ENCODE measurements at regions not wholly inside any gene's neighbourhood (a gene's known extent, or its start where the extent isn't known, plus 50 kb on each side); places are given as distances from the start of the nearest gene placed in this dataset.

GRCh38 chr2:12262681-12263436 is 453.9 kb upstream of the TRIB2 start:
- Histone ChIP-seq H3K36me3 (replicated peaks in 1 of 2; ENCODE audit: insufficient read depth in 1 of 2, low read depth in 2 of 2) (no peaks in the 10 kb centered on the region), H3K4me3 (no peak overlapping the region), H3K27ac (peak overlapping the region in 1 of 4 donors; percentile 8), H3K4me1 (peaks cover 14% of the 10 kb centered on the region), H3K27me3 (no peaks in the 10 kb centered on the region), H3K9me3 (no peaks in the 10 kb centered on the region)
- 36 to 45% methylated on average over 2 of the region's 2 CpGs for WGBS, 2 donors
- DNase-seq (peak; percentile 19 to 60 (median 48)), ATAC-seq (peak; percentile 71)
- TF ChIP-seq POLR2A (IDR thresholded peaks at IDR 0.05) (no peak), CTCF (IDR thresholded peaks at IDR 0.05) (no peak)
- intact Hi-C loops (cut with DNase I): no loop called here

DNA sequence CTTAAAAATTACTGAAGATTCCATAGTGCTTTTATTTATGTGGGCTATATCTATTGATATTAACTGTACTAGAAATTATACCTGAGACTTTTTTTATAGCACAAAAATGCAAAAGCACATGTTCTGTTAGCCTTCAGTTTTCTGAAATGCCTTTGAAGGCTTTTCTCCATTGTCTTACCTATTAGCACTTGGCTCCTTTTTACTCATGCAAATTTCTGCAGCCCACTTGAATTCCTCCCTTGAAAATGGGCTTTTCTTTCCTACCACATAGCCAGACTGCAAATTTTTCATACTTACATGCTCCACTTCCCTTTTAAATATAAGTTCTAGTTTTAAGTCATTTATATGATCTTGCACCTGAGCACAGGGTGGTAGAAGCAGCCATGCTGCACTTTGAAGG is 453.0 kb upstream of the TRIB2 start:
- TF ChIP-seq CTCF (IDR thresholded peaks at IDR 0.05) (no peak), POLR2A (IDR thresholded peaks at IDR 0.05) (no peak)
- ATAC-seq (no peak), DNase-seq (no peak)
- no peaks in the 10 kb centered on the region for H3K27me3 ChIP-seq
- no peaks in the 10 kb centered on the region for H3K9me3 ChIP-seq
- peaks cover 14% of the 10 kb centered on the region for H3K4me1 ChIP-seq
- intact Hi-C loops (cut with DNase I): no loop called here
- no peak overlapping the region for H3K27ac ChIP-seq
- H3K36me3 ChIP-seq (replicated peaks in 1 of 2; ENCODE audit: insufficient read depth in 1 of 2, low read depth in 2 of 2): no peaks in the 10 kb centered on the region
- H3K4me3 ChIP-seq: no peak overlapping the region

GRCh38 chr2:12264146-12264545 is 452.6 kb upstream of the TRIB2 start:
- Histone ChIP-seq H3K27ac (no peak overlapping the region), H3K4me1 (peaks cover 14% of the 10 kb centered on the region), H3K4me3 (no peak overlapping the region), H3K9me3 (no peaks in the 10 kb centered on the region), H3K36me3 (replicated peaks in 1 of 2; ENCODE audit: insufficient read depth in 1 of 2, low read depth in 2 of 2) (no peaks in the 10 kb centered on the region), H3K27me3 (no peaks in the 10 kb centered on the region)
- no peak for DNase-seq
- 21 to 30% methylated on average over 1 of the region's 1 CpG for WGBS, 2 donors
- TF ChIP-seq POLR2A (IDR thresholded peaks at IDR 0.05) (no peak), CTCF (IDR thresholded peaks at IDR 0.05) (no peak)
- ATAC-seq: no peak
- intact Hi-C loops (cut with DNase I): no loop called here

DNA sequence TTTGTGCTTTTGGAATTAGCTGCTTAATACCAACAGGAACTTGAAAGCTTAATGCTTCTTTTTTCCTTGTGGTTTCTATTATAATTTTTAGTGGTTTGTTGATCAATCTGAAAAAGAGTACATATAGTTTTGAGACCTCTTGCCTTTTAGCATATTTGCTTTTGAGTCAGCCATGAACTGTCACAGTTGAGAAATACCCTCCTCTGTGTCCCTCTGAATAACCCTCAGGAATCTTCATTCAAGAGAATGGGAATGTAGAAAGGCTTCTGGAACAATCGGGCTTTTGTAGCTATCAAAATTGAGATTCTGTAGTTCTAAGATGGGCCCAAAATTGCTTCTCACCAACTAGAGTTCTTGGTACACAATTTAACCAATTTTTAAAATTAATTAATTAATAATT is 451.1 kb upstream of the TRIB2 start:
- WGBS, 2 donors: 82 to 85% methylated on average over 1 of the region's 1 CpG
- no peak for TF ChIP-seq CTCF (IDR thresholded peaks at IDR 0.05)

GRCh38 chr2:12267042-12267441 is 449.7 kb upstream of the TRIB2 start:
- no peak for TF ChIP-seq POLR2A (IDR thresholded peaks at IDR 0.05)
- TF ChIP-seq CTCF (IDR thresholded peaks at IDR 0.05): no peak
- intact Hi-C loops (cut with DNase I): no loop called here

More for the DNA sequence above, 451.1 kb upstream of the TRIB2 start:
- Histone ChIP-seq H3K27me3 (no peaks in the 10 kb centered on the region), H3K9me3 (no peaks in the 10 kb centered on the region), H3K27ac (no peak overlapping the region), H3K4me1 (peaks cover 14% of the 10 kb centered on the region), H3K4me3 (no peak overlapping the region), H3K36me3 (replicated peaks in 1 of 2; ENCODE audit: insufficient read depth in 1 of 2, low read depth in 2 of 2) (no peaks in the 10 kb centered on the region)
- ATAC-seq: no peak
- intact Hi-C loops (cut with DNase I): no loop called here
- DNase-seq: no peak

More at GRCh38 chr2:12267042-12267441, 449.7 kb upstream of the TRIB2 start:
- Histone ChIP-seq H3K27ac (no peak overlapping the region), H3K36me3 (replicated peaks in 1 of 2; ENCODE audit: insufficient read depth in 1 of 2, low read depth in 2 of 2) (no peaks in the 10 kb centered on the region), H3K27me3 (no peaks in the 10 kb centered on the region), H3K4me3 (no peak overlapping the region), H3K4me1 (peaks cover 12% of the 10 kb centered on the region), H3K9me3 (no peaks in the 10 kb centered on the region)
- DNase-seq (no peak), ATAC-seq (no peak)
- WGBS, 2 donors: 94 to 95% methylated on average over 3 of the region's 3 CpGs
